ENCODE measurements at regions not wholly inside any gene's neighbourhood (a gene's known extent, or its start where the extent isn't known, plus 50 kb on each side); places are given as distances from the start of the nearest gene placed in this dataset.
"Not testable (repeated sequence)": the region's sequence is repeated elsewhere in the genome, so short reads cannot be mapped to it uniquely, and the experiment has no call there.

GRCh38 chr1:148279002-148279542 is 127.0 kb upstream of the NBPF11 start:
- DNase-seq (ENCODE audit: low spot score), result not testable (repeated sequence)

GRCh38 chr1:148277865-148278279 is 125.8 kb upstream of the NBPF11 start:
- not testable (repeated sequence) for DNase-seq (ENCODE audit: low spot score)

- DNase-seq (ENCODE audit: low spot score), result not testable (repeated sequence)
Observed at GRCh38 chr1:148267066-148267465, 115.0 kb upstream of the NBPF11 start.

GRCh38 chr1:148264374-148265276 is 112.5 kb upstream of the NBPF11 start:
- DNase-seq (ENCODE audit: low spot score), result no peak

GRCh38 chr1:148263906-148264255 is 111.8 kb upstream of the NBPF11 start:
- no peak for DNase-seq (ENCODE audit: low spot score)

GRCh38 chr1:148263128-148263905 is 111.2 kb upstream of the NBPF11 start:
- DNase-seq (ENCODE audit: low spot score), result no peak

GRCh38 chr1:148261684-148262083 is 109.6 kb upstream of the NBPF11 start:
- DNase-seq (ENCODE audit: low spot score), result not testable (repeated sequence)

GRCh38 chr1:148257886-148258285 is 105.8 kb upstream of the NBPF11 start:
- DNase-seq (ENCODE audit: low spot score), result not testable (repeated sequence)

- DNase-seq (ENCODE audit: low spot score), result not testable (repeated sequence)
Observed at GRCh38 chr1:148254611-148255429, 102.7 kb upstream of the NBPF11 start.

- not testable (repeated sequence) for DNase-seq (ENCODE audit: low spot score)
Observed at GRCh38 chr1:148253808-148254207, 101.7 kb upstream of the NBPF11 start.

GRCh38 chr1:148248798-148249197 is 96.7 kb upstream of the NBPF11 start:
- DNase-seq (ENCODE audit: low spot score), result not testable (repeated sequence)

- DNase-seq (ENCODE audit: low spot score), result not testable (repeated sequence)
Observed at GRCh38 chr1:148246258-148246861, 94.3 kb upstream of the NBPF11 start.

GRCh38 chr1:148245843-148246242 is 93.8 kb upstream of the NBPF11 start:
- DNase-seq (ENCODE audit: low spot score), result not testable (repeated sequence)

- DNase-seq (ENCODE audit: low spot score), result not testable (repeated sequence)
Observed at GRCh38 chr1:148245443-148245842, 93.4 kb upstream of the NBPF11 start.

GRCh38 chr1:148233250-148233649 is 81.2 kb upstream of the NBPF11 start:
- not testable (repeated sequence) for DNase-seq (ENCODE audit: low spot score)

- not testable (repeated sequence) for DNase-seq (ENCODE audit: low spot score)
Observed at GRCh38 chr1:148228846-148229245, 76.8 kb upstream of the NBPF11 start.

- not testable (repeated sequence) for DNase-seq (ENCODE audit: low spot score)
Observed at GRCh38 chr1:148222399-148223159, 70.5 kb upstream of the NBPF11 start.

GRCh38 chr1:148221593-148221992 is 69.5 kb upstream of the NBPF11 start:
- DNase-seq (ENCODE audit: low spot score), result not testable (repeated sequence)

- DNase-seq (ENCODE audit: low spot score), result not testable (repeated sequence)
Observed at GRCh38 chr1:148219229-148219628, 67.1 kb upstream of the NBPF11 start.

- not testable (repeated sequence) for DNase-seq (ENCODE audit: low spot score)
Observed at GRCh38 chr1:148211191-148211590, 59.1 kb upstream of the NBPF11 start.
